K562 (cell line): ENCODE measurements at regions not wholly inside any gene's neighbourhood (a gene's known extent, or its start where the extent isn't known, plus 50 kb on each side); places are given as distances from the start of the nearest gene placed in this dataset.

ENCODE experiments used
- CHCHD3 ChIP-seq: fragments of 250-450 bp; sonication (Bioruptor Pico); IDR thresholded peaks from 2 replicates; pipeline ENCODE4 v2.1.2; 2022; ENCODE audit warnings: mild to moderate bottlenecking
- EP300 ChIP-seq: IDR thresholded peaks from 2 replicates; pipeline ENCODE4 v1.6.1; 2012; ENCODE audit warnings: low read length, improper control_type of control experiment
- HDAC6 ChIP-seq: IDR thresholded peaks from 2 replicates; pipeline ENCODE4 v1.6.1; 2012; ENCODE audit warnings: low read depth, mild to moderate bottlenecking, control low read depth, inconsistent platforms, low read length, moderate library complexity
- POLR2A ChIP-seq: fragments of 450-650 bp; conservative IDR thresholded peaks from 2 replicates; pipeline ENCODE4 v1.6.1; 2016
- TCF7L2 ChIP-seq: fragments of 150-350 bp; IDR thresholded peaks from 2 replicates; pipeline ENCODE4 v1.6.1; 2016; ENCODE audit warnings: low read depth, mild to moderate bottlenecking, low read length, moderate library complexity

DNA sequence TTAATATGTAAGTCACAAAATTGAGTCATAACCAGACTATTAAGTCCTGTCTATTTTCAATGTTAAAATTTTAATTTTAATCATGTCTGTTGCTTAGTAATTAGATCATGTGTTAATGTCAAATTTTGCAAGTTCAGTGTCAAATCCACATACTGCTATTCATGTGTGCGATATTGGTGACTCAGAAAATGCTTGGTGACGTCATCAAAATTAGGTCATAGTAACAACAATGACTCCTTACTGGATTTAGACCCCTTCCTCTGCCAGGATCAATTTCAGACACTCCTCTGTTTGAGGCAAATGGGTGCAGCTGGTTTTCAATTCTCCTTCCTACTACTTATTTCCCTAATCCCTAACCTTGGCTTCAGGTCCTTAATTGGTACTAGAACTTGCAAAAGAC is 1394.3 kb upstream of the SLC10A2 start:
- TF ChIP-seq EP300 = no peak
- TF ChIP-seq HDAC6 = no peak
- no peak for TF ChIP-seq CHCHD3
- TF ChIP-seq POLR2A = no peak
- no peak for TF ChIP-seq TCF7L2
